ENCODE measurements at regions not wholly inside any gene's neighbourhood (a gene's known extent, or its start where the extent isn't known, plus 50 kb on each side); places are given as distances from the start of the nearest gene placed in this dataset.

- no peak for DNase-seq
These were observed 300.9 kb upstream of the SYT4 start for GRCh38 chr18:43578211-43578610.

DNA sequence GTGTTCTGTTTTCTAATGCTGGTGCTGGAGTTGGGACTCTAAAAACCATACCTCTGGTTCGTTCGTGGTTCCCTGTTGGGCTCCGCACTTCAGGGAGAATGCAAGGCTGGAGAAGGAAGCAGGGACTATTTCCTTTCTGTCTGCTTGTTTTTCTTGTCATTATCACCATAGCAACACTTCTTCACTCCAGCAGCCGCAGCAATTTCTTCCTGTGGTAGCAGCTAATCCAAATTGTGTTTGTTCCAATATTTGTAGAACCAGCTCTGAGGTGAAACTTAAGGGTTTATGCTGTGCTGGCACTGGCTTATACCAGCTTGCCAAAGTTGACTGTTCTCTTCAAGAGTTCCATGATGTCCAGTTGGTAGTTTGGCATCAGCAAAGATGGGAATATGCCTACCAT lies 301.4 kb upstream of the SYT4 start:
- DNase-seq, result peak; percentile 38

DNA sequence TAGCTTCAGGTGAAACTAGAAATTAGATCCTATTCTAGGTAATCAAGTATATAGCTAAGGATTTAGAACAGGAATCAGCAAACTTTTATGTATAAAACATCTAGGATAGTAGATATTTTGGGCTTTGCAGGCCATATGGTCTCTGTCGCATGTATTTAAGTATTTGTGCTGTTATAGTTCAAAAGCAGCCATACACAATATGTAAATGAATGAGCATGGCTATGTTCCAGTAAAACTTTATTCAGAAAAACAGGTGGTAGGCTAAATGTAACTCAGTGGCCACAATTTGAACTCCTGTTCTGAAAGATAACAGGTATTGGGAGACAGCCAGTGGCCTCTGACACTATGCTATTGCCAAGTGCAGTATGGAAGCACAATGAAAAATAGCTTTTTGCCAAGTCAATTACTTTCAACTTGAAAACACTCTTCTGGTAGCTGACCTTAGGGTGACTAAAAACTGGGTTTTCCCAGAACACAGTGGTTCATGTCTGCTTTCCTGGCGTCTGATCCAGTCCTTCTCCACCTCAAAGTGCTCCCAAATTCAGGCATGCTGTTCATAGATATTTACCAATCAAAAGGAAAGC lies 304.7 kb upstream of the SYT4 start:
- DNase-seq, result no peak

- peak; percentile 43 for DNase-seq
These were observed 310.4 kb upstream of the SYT4 start for GRCh38 chr18:43587538-43588153.

- no peak for DNase-seq
These were observed 311.5 kb upstream of the SYT4 start for GRCh38 chr18:43588838-43589237.

- no peak for DNase-seq
These were observed 312.4 kb upstream of the SYT4 start for GRCh38 chr18:43589611-43590151.

GRCh38 chr18:43590182-43590903 lies 313.1 kb upstream of the SYT4 start:
- DNase-seq, result no peak

- no peak for DNase-seq
These were observed 315.0 kb upstream of the SYT4 start for GRCh38 chr18:43592269-43592668.

DNA sequence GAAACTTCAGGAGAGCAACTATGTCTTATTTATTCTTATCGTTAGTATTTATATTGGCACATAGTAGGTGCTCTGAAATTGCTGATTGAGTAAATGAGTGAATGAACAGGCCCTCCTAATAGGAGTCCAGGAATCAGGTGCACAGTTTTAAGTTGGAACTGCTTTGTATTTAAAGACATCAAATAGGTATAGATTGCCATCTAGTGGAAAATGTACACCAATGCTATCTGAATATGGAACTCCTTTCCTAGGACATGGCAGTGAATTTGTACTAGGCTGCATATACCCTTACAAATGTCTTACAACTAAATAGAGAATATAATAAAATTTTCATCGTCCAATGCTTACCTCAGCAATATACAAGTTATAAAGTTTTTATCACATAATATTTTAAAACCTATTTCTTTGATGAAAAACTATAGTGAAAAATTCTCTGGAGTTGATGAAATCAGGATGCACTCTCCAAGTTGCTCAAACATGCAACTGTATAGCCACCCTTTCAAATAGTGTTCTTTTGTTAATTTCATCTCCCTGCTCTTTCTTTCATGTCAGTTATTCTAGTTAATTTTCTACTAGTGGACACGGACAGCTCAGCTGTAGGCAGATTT lies 318.9 kb upstream of the SYT4 start:
- DNase-seq, result peak; percentile 60

GRCh38 chr18:43601432-43601831 lies 324.1 kb upstream of the SYT4 start:
- no peak for DNase-seq

- DNase-seq, result no peak
These were observed 327.9 kb upstream of the SYT4 start for GRCh38 chr18:43605224-43605623.

DNA sequence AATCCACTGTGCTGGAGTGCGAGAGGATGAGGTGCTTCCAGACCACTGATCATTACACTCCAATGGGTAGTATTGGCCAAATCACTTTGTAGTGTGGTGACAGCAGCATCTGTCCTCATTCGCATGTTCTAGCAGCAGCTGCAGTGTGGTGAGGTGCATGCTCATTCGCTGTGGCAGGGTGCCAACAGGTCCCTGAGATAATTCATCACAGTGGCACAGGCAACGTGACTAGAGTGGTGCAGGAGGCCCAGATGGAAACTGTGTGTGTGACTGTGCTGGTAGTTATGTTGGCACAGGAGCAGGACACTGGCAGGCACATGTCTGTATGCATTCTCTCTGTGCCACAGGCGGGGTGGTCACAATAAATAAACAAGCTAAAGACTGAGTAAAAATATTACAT lies 329.5 kb upstream of the SYT4 start:
- DNase-seq, result no peak

DNA sequence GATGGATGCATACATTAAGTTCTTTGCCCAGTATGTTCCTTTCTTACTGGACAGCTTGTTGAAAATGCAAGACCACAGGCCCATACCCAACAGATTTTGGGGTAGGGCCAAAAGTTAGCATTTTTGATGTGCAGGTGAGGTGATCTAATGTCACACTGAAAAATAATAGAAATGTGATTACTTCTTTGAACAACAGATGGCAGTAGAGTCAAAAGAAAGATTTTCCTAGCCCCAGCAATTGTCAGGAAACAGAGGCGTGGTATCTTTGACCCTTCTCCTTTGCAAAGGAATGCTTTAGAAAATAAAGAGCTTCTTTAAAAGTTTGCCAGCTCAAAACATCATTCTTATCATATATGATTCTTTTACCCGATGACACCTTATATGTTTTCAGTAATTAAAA lies 343.6 kb upstream of the SYT4 start:
- DNase-seq, result peak; percentile 79

- no peak for DNase-seq
These were observed 344.7 kb upstream of the SYT4 start for GRCh38 chr18:43622024-43622423.

- no peak for DNase-seq
These were observed 348.3 kb upstream of the SYT4 start for GRCh38 chr18:43625582-43625981.

GRCh38 chr18:43627848-43628530 lies 350.7 kb upstream of the SYT4 start:
- DNase-seq, result peak; percentile 100

DNA sequence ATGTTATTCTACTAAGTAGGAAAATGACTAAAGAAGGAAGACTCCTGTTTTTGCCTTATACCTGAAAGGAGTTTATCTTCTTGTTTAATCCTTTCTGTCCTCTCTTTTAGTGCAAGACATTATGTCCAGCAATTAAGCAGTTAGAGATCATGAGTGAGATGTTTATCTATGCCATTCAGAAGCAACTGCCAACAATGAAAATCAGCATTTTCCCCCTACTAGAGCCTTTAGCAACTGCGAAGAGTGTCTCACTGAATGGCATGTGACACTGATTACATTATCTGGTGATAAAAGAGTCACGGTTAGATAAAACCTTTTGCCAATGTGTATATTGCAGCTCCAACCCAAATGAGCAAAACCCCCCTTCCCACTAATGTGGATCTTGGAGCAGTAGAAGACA lies 357.7 kb upstream of the SYT4 start:
- DNase-seq, result no peak

GRCh38 chr18:43635397-43635796 lies 358.1 kb upstream of the SYT4 start:
- DNase-seq, result no peak

GRCh38 chr18:43642727-43643330 lies 365.5 kb upstream of the SYT4 start:
- no peak for DNase-seq

- no peak for DNase-seq
These were observed 370.7 kb upstream of the SYT4 start for GRCh38 chr18:43648002-43648401.

GRCh38 chr18:43649649-43650357 lies 372.5 kb upstream of the SYT4 start:
- no peak for DNase-seq

DNA sequence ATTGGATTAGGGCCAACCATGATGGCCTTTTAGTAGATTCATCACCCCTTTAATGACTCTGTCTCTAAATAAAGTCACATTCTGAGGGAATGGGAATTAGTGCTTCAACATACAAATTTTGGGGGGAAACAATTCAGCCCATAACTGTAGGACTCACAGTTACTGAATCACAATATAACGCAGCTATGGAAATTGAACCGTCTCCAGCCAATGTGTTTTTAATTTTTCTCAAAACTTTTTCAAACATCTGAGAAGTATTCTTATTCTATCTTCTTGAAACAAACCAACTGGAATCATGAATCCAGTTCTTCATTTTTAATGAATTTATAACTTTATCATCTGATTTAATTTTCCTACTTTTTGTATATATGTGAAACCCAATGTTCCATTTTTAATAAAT lies 373.1 kb upstream of the SYT4 start:
- DNase-seq, result no peak

Data from NCI-H2227 treated with DMSO at 0.1 percent for 48 hours (cell line).